Ovary (tissue), 7 donors: ENCODE measurements at regions not wholly inside any gene's neighbourhood (a gene's known extent, or its start where the extent isn't known, plus 50 kb on each side); places are given as distances from the start of the nearest gene placed in this dataset.

Source experiments
- DNase-seq, 5 donors: peaks; one replicate each; pipeline ENCODE4 v3.0.0-alpha.2; 2019 to 2020
- H3K27ac ChIP-seq, 2 donors: fragments of 200-600 bp; one replicate each; pipeline versions ENCODE4 v1.5.1 to v1.8.0; 2019 to 2022
- H3K27me3 ChIP-seq: fragments of 200-600 bp; one replicate; pipeline ENCODE4 v1.8.0; 2022
- H3K36me3 ChIP-seq: fragments of 200-600 bp; sonication (generic); one replicate; pipeline ENCODE4 v1.5.1; 2019
- H3K4me1 ChIP-seq: one replicate; pipeline ENCODE4 v1.8.1; 2013; ENCODE audit warnings: mild to moderate bottlenecking, moderate library complexity; ENCODE audit not compliant: insufficient read depth
- H3K4me3 ChIP-seq: fragments of 200-600 bp; sonication (generic); one replicate; pipeline ENCODE4 v1.5.1; 2017
- H3K9me3 ChIP-seq, 2 donors: fragments of 200-600 bp in 1 of 2; sonication (generic) in 1 of 2; one replicate each; pipeline versions ENCODE4 v1.5.1 to v1.8.1; 2013 to 2019; ENCODE audit warnings: mild to moderate bottlenecking in 1 of 2, moderate library complexity in 1 of 2
- EP300 ChIP-seq: sonication (generic); formaldehyde crosslinking; IDR thresholded peaks from one replicate; pipeline ENCODE4 v1.6.1; 2017; ENCODE audit warnings: antibody characterized with exemption
- POLR2A ChIP-seq: fragments of 450-650 bp; IDR thresholded peaks from one replicate; pipeline ENCODE4 v1.6.1; 2017; ENCODE audit warnings: antibody characterized with exemption, mild to moderate bottlenecking, moderate library complexity
- WGBS, 3 donors: extraction: QIAGEN DNeasy Blood & Tissue Kit in 1 of 3; methylation state at CpG; one replicate each; pipeline versions ENCODE4 v1.1.5 to v1.1.7; 2013 to 2017; 5-methylcytosine and 5-hydroxymethylcytosine counted together
- intact Hi-C, 4 donors: fragments of 100-400 bp; cut with DNase I; formaldehyde crosslinking; loops; one replicate each; pipeline versions ENCODE4 v1.11.0 to v1.15.1; 2022 to 2023
- TF ChIP-seq, protein P1 (sequence below), 3 donors: fragments of 450-650 bp in 2 of 3; fragments of 200-600 bp in 1 of 3; IDR thresholded peaks; one replicate each; pipeline versions ENCODE4 v1.5.1 to v1.8.0; 2016 to 2022; ENCODE audit warnings: antibody characterized with exemption in 3 of 3, mild to moderate bottlenecking in 1 of 3
- donor health status: DM: no; HTN: no; CAD: no; lungs with moderate emphysema.
- donor health status: DM: no; HTN: no; CAD: no.
- donor health status: Bipolar disorder and iron deficiency.
- donor health status: DM: no; HTN: no; CAD: no.
- donor health status: DM: yes; HTN: yes; CAD: no.

DNA sequence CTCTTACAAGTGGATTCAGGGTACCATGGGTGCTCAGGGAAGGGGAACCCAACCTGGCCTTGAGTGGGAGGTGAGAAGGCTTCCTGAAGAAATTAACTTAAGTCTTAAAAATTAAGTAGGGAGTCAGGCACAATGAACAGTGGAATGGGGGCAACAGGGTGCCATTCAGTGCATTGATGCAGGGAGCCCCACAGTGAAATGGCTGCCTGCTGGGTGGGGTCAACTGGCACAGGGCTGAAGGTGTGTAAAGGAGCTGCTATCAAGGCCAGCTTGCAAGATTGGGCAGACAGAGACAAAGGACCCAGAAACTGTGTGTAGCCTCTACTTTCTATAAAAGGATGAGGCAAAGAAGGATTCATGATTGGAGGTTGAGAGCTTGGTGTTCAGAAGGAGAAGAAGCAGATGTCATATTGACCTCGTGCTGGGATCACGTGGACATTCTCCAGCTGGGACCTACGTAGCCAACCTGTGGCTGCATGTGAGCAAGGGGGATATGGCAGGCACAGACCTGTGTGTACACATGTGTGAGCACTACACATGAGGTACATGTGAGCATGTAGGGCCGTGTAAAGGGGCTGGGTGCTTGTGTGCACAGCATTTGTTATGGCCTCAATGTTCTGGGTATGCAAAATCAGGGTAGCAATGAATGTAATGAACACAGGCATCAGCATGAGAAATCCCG lies 209.5 kb upstream of the HAAO start:
- DNase-seq = peak in 1 of 5 donors; percentile 10
- Histone ChIP-seq H3K27me3 (no peaks in the 10 kb centered on the region), H3K4me1 (no peaks in the 10 kb centered on the region), H3K36me3 (no peaks in the 10 kb centered on the region), H3K9me3 (no peaks in the 10 kb centered on the region), H3K4me3 (no peak overlapping the region), H3K27ac (no peak overlapping the region)
- WGBS, 3 donors = 83 to 86% (median 83%) methylated on average over 5 of the region's 5 CpGs
- intact Hi-C loops = no loop called here
- TF ChIP-seq POLR2A (no peak), EP300 (no peak)
- TF ChIP-seq, protein P1, sequence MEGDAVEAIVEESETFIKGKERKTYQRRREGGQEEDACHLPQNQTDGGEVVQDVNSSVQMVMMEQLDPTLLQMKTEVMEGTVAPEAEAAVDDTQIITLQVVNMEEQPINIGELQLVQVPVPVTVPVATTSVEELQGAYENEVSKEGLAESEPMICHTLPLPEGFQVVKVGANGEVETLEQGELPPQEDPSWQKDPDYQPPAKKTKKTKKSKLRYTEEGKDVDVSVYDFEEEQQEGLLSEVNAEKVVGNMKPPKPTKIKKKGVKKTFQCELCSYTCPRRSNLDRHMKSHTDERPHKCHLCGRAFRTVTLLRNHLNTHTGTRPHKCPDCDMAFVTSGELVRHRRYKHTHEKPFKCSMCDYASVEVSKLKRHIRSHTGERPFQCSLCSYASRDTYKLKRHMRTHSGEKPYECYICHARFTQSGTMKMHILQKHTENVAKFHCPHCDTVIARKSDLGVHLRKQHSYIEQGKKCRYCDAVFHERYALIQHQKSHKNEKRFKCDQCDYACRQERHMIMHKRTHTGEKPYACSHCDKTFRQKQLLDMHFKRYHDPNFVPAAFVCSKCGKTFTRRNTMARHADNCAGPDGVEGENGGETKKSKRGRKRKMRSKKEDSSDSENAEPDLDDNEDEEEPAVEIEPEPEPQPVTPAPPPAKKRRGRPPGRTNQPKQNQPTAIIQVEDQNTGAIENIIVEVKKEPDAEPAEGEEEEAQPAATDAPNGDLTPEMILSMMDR (IDR thresholded peaks at IDR 0.05) = no peak

DNA sequence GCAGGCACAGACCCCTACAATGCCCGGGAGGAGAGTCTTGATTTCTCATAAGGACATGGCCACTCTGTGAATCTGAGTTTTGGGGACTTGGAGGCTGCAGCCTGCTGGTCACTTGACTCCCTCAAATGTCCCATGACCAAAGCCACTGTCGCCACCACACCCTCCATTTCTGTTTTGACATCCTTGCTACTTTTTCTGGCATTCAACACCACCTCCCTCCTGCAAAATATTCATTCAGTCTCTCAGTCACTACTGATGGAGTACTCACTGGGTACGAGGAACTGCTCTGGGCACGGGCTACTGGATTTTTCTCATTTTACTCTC lies 208.6 kb upstream of the HAAO start:
- H3K36me3 ChIP-seq = no peaks in the 10 kb centered on the region

DNA sequence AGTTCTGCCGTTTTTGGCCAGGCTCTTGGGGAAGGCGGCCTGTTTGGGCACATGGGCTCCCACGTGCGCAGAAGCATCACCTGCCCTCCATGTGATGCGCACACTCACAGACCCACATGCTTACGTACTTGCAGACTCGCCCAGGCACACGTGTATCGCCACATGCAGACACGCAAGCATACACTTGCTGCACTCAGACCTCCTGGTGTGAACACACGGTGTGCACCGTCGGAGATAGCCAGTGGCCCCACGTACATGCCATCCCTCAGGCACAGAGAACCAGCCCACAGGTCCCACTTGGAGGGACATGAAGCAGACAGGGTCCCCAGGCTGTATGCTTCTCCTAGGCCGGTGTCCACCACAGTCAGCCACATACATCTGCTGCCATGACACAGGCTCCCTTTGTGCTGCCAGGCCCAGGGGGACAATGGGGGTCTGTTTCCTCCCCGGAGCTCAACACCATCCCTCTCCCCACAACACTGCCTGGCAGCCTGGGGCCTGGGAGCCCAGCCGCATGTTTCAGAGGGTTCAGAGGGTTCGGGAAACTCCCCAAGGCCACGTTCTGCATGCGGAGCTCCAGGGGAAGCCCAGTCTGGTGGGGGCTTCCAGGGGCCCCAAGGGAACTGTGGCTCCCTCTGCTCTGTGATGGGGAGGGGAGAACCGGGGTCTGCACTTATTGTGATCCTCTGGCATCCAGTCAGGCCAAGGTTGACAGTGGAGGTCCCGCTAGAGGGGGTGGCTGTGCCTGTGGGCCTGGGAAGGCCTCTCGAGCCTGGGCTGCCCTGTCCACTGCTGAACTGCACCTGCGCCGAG lies 208.1 kb upstream of the HAAO start:
- H3K4me3 ChIP-seq = no peak overlapping the region
- WGBS, 3 donors = 79 to 87% (median 83%) methylated on average over 22 to 24 of the region's 25 CpGs
- H3K4me1 ChIP-seq = no peaks in the 10 kb centered on the region
- H3K27ac ChIP-seq = no peak overlapping the region
- H3K36me3 ChIP-seq = no peaks in the 10 kb centered on the region
- H3K9me3 ChIP-seq = no peaks in the 10 kb centered on the region
- peak in 1 of 5 donors; percentile 14 for DNase-seq
- no peaks in the 10 kb centered on the region for H3K27me3 ChIP-seq
- intact Hi-C loops = no loop called here
- TF ChIP-seq EP300 = no peak
- TF ChIP-seq, protein P1 (IDR thresholded peaks at IDR 0.05) = no peak
- no peak for TF ChIP-seq POLR2A

More for the DNA sequence above, 208.6 kb upstream of the HAAO start:
- Histone ChIP-seq H3K27ac (no peak overlapping the region), H3K9me3 (no peaks in the 10 kb centered on the region), H3K4me3 (no peak overlapping the region), H3K4me1 (no peaks in the 10 kb centered on the region), H3K27me3 (no peaks in the 10 kb centered on the region)
- TF ChIP-seq POLR2A = no peak
- TF ChIP-seq, protein P1 (IDR thresholded peaks at IDR 0.05) = no peak
- no peak for TF ChIP-seq EP300
- DNase-seq = no peak
- intact Hi-C loops = no loop called here
- WGBS, 3 donors = 92 to 97% (median 96%) methylated on average over 4 of the region's 4 CpGs

DNA sequence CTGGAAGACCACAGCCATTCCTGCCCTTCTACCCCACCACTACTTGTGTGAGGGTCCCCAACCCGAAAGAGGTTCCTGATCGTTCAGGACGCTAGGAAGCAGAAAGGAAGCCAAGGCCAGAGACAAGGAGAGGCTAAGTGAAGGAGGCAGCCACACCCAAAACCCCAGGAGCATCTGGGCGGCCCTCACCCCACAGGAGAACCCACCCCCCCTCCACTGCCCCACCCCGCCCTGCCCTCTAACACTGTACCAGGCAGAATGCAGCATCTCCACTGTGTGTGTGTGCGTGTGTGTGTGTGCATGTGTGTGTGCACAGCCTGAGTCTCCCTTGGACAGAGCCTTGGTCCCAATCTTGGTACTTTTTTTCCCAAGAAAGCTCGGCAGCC lies 207.5 kb upstream of the HAAO start:
- intact Hi-C loops = no loop called here
- WGBS, 3 donors = 87 to 95% (median 90%) methylated on average over 7 of the region's 7 CpGs
- TF ChIP-seq EP300 (no peak), POLR2A (no peak)
- TF ChIP-seq, protein P1 (IDR thresholded peaks at IDR 0.05) = no peak

More for the DNA sequence above, 207.5 kb upstream of the HAAO start:
- Histone ChIP-seq H3K4me1 (no peaks in the 10 kb centered on the region), H3K9me3 (no peaks in the 10 kb centered on the region), H3K4me3 (no peak overlapping the region), H3K36me3 (no peaks in the 10 kb centered on the region), H3K27me3 (no peaks in the 10 kb centered on the region), H3K27ac (no peak overlapping the region)
- DNase-seq = no peak
